ENCODE measurements at regions not wholly inside any gene's neighbourhood (a gene's known extent, or its start where the extent isn't known, plus 50 kb on each side); places are given as distances from the start of the nearest gene placed in this dataset.

- TF ChIP-seq CTCF (IDR thresholded peaks at IDR 0.05; ENCODE audit: insufficient read depth in 1 of 2, low read depth in 1 of 2, low read length in 1 of 2, severe bottlenecking in 1 of 2, unreplicated experiment in 1 of 2): no peak
- POLR2A ChIA-PET: no interaction called here
- CTCF ChIA-PET: no interaction called here
- H3K4me3 Mint-ChIP-seq (ENCODE audit: unreplicated experiment): no peak overlapping the region
- Histone ChIP-seq H3K36me3 (ENCODE audit: control insufficient read depth, insufficient read depth, low read length) (no peaks in the 10 kb centered on the region), H3K4me1 (no peaks in the 10 kb centered on the region), H3K27me3 (replicated peaks; ENCODE audit: control insufficient read depth, insufficient read depth, low read length) (no peaks in the 10 kb centered on the region), H3K4me3 (ENCODE audit: low read depth, low read length) (no peak overlapping the region), H3K9me3 (no peaks in the 10 kb centered on the region)
- H3K27ac Mint-ChIP-seq (ENCODE audit: unreplicated experiment): no peak overlapping the region
- no peaks in the 10 kb centered on the region for H3K4me1 Mint-ChIP-seq (ENCODE audit: low read depth, unreplicated experiment)
- H3K27me3 Mint-ChIP-seq (ENCODE audit: insufficient read depth, unreplicated experiment): peaks cover 15% of the 10 kb centered on the region
- DNase-seq: no peak
- no TSS peak for BruUV-seq (replicated peaks)
- H3K36me3 Mint-ChIP-seq (ENCODE audit: insufficient read depth, unreplicated experiment): no peaks in the 10 kb centered on the region
- H3K9me3 Mint-ChIP-seq (ENCODE audit: unreplicated experiment): no peaks in the 10 kb centered on the region
- intact Hi-C loops (cut with micrococcal nuclease; ENCODE audit: unreplicated experiment): no loop called here
Observed at GRCh38 chr17:33509331-33509730, 216.2 kb upstream of the ASIC2 start.

- H3K27ac Mint-ChIP-seq (ENCODE audit: unreplicated experiment): no peak overlapping the region
- Histone ChIP-seq H3K4me1 (no peaks in the 10 kb centered on the region), H3K9me3 (no peaks in the 10 kb centered on the region), H3K27me3 (replicated peaks; ENCODE audit: control insufficient read depth, insufficient read depth, low read length) (no peaks in the 10 kb centered on the region; the same call in 1 of the 2 replicates), H3K36me3 (ENCODE audit: control insufficient read depth, insufficient read depth, low read length) (no peaks in the 10 kb centered on the region), H3K4me3 (ENCODE audit: low read depth, low read length) (no peak overlapping the region)
- no peaks in the 10 kb centered on the region for H3K36me3 Mint-ChIP-seq (ENCODE audit: insufficient read depth, unreplicated experiment)
- no TSS peak for BruUV-seq (replicated peaks)
- H3K4me3 Mint-ChIP-seq (ENCODE audit: unreplicated experiment): no peak overlapping the region
- peaks cover 11% of the 10 kb centered on the region for H3K27me3 Mint-ChIP-seq (ENCODE audit: insufficient read depth, unreplicated experiment)
- no peak for TF ChIP-seq CTCF (IDR thresholded peaks at IDR 0.05; ENCODE audit: insufficient read depth in 1 of 2, low read depth in 1 of 2, low read length in 1 of 2, severe bottlenecking in 1 of 2, unreplicated experiment in 1 of 2)
- ChIA-PET CTCF (no interaction called here), POLR2A (no interaction called here)
- no peaks in the 10 kb centered on the region for H3K4me1 Mint-ChIP-seq (ENCODE audit: low read depth, unreplicated experiment)
- intact Hi-C loops (cut with micrococcal nuclease; ENCODE audit: unreplicated experiment): no loop called here
- DNase-seq: no peak
- H3K9me3 Mint-ChIP-seq (ENCODE audit: unreplicated experiment): no peaks in the 10 kb centered on the region
Observed at GRCh38 chr17:33511670-33512069, 218.6 kb upstream of the ASIC2 start.

- Mint-ChIP-seq H3K9me3 (ENCODE audit: unreplicated experiment) (no peaks in the 10 kb centered on the region), H3K27ac (ENCODE audit: unreplicated experiment) (no peak overlapping the region), H3K27me3 (ENCODE audit: insufficient read depth, unreplicated experiment) (peaks cover 11% of the 10 kb centered on the region), H3K4me3 (ENCODE audit: unreplicated experiment) (no peak overlapping the region), H3K4me1 (ENCODE audit: low read depth, unreplicated experiment) (no peaks in the 10 kb centered on the region), H3K36me3 (ENCODE audit: insufficient read depth, unreplicated experiment) (no peaks in the 10 kb centered on the region)
- Histone ChIP-seq H3K4me3 (ENCODE audit: low read depth, low read length) (no peak overlapping the region), H3K36me3 (ENCODE audit: control insufficient read depth, insufficient read depth, low read length) (no peaks in the 10 kb centered on the region), H3K9me3 (no peaks in the 10 kb centered on the region), H3K27me3 (replicated peaks; ENCODE audit: control insufficient read depth, insufficient read depth, low read length) (no peaks in the 10 kb centered on the region; the same call in 1 of the 2 replicates), H3K4me1 (no peaks in the 10 kb centered on the region)
- POLR2A ChIA-PET: no interaction called here
- no peak for DNase-seq
- CTCF ChIA-PET: no interaction called here
- no peak for TF ChIP-seq CTCF (IDR thresholded peaks at IDR 0.05; ENCODE audit: insufficient read depth in 1 of 2, low read depth in 1 of 2, low read length in 1 of 2, severe bottlenecking in 1 of 2, unreplicated experiment in 1 of 2)
- no TSS peak for BruUV-seq (replicated peaks)
- intact Hi-C loops (cut with micrococcal nuclease; ENCODE audit: unreplicated experiment): no loop called here
Observed at GRCh38 chr17:33512113-33512512, 219.0 kb upstream of the ASIC2 start.
